HG02759 (cell line): ENCODE measurements at regions not wholly inside any gene's neighbourhood (a gene's known extent, or its start where the extent isn't known, plus 50 kb on each side); places are given as distances from the start of the nearest gene placed in this dataset.
"Not testable (repeated sequence)": the region's sequence is repeated elsewhere in the genome, so short reads cannot be mapped to it uniquely, and the experiment has no call there.

Experiments
- ATAC-seq: cut with Tn5 transposase; IDR thresholded peaks from one replicate; pipeline ENCODE4 v1.9.1; 2021; ENCODE audit warnings: mild to moderate bottlenecking, moderate library complexity; ENCODE audit not compliant: unreplicated experiment

- ATAC-seq: no peak
These were observed 53.8 kb upstream of the ADAMTS18 start for GRCh38 chr16:77488652-77489051.

- ATAC-seq: no peak
These were observed 56.3 kb upstream of the ADAMTS18 start for GRCh38 chr16:77491091-77491490.

- no peak for ATAC-seq
These were observed 62.1 kb upstream of the ADAMTS18 start for GRCh38 chr16:77496934-77497333.

GRCh38 chr16:77499373-77500285 is 64.8 kb upstream of the ADAMTS18 start:
- ATAC-seq: no peak

- ATAC-seq: no peak
These were observed 65.4 kb upstream of the ADAMTS18 start for GRCh38 chr16:77500286-77500598.

GRCh38 chr16:77500934-77501664 is 66.3 kb upstream of the ADAMTS18 start:
- no peak for ATAC-seq

GRCh38 chr16:77502448-77502847 is 67.6 kb upstream of the ADAMTS18 start:
- no peak for ATAC-seq

- not testable (repeated sequence) for ATAC-seq
These were observed 71.7 kb upstream of the ADAMTS18 start for GRCh38 chr16:77506492-77506891.

GRCh38 chr16:77509051-77509450 is 74.2 kb upstream of the ADAMTS18 start:
- no peak for ATAC-seq

- ATAC-seq: no peak
These were observed 75.0 kb upstream of the ADAMTS18 start for GRCh38 chr16:77509796-77510195.

GRCh38 chr16:77511053-77511452 is 76.2 kb upstream of the ADAMTS18 start:
- no peak for ATAC-seq

- peak; percentile 52 for ATAC-seq
These were observed 79.8 kb upstream of the ADAMTS18 start for GRCh38 chr16:77514500-77515220.

GRCh38 chr16:77525226-77525625 is 90.4 kb upstream of the ADAMTS18 start:
- ATAC-seq: not testable (repeated sequence)

- ATAC-seq: no peak
These were observed 96.9 kb upstream of the ADAMTS18 start for GRCh38 chr16:77531752-77532151.

GRCh38 chr16:77536809-77537208 is 102.0 kb upstream of the ADAMTS18 start:
- no peak for ATAC-seq

- ATAC-seq: no peak
These were observed 104.7 kb upstream of the ADAMTS18 start for GRCh38 chr16:77539421-77540034.

- no peak for ATAC-seq
These were observed 105.8 kb upstream of the ADAMTS18 start for GRCh38 chr16:77540646-77541045.

GRCh38 chr16:77541165-77541564 is 106.3 kb upstream of the ADAMTS18 start:
- ATAC-seq: no peak

GRCh38 chr16:77548151-77548550 is 113.3 kb upstream of the ADAMTS18 start:
- no peak for ATAC-seq

- no peak for ATAC-seq
These were observed 113.9 kb upstream of the ADAMTS18 start for GRCh38 chr16:77548766-77549165.

- ATAC-seq: no peak
These were observed 115.0 kb upstream of the ADAMTS18 start for GRCh38 chr16:77549876-77550275.
